A673 (cell line): ENCODE measurements at regions not wholly inside any gene's neighbourhood (a gene's known extent, or its start where the extent isn't known, plus 50 kb on each side); places are given as distances from the start of the nearest gene placed in this dataset.

Source experiments
- BruUV-seq: library from RNA; stranded (reverse); fragments of 400-500 nt; replicated peaks from 2 replicates; lab custom pipeline; 2021; lab: Mats Ljungman, UMichigan
- CTCF ChIA-PET: fragments of 300-600 bp; sonication (Branson Sonifier 250); formaldehyde crosslinking; loops from one replicate; lab custom pipeline; 2022; ENCODE audit warnings: antibody characterized with exemption; lab: Charles Lee
- POLR2A ChIA-PET: fragments of 300-600 bp; sonication (Branson Sonifier 250); formaldehyde crosslinking; loops from one replicate; lab custom pipeline; 2022; ENCODE audit warnings: antibody characterized with exemption; ENCODE audit not compliant: low non-redundant PET; lab: Charles Lee
- DNase-seq: peaks from one replicate; pipeline ENCODE4 v3.0.0-alpha.2; 2015; ENCODE audit warnings: low spot score
- H3K27ac ChIP-seq: fragments of 200-600 bp; sonication (generic); 2 replicates; pipeline ENCODE4 v1.5.1; 2016; ENCODE audit warnings: mixed run types, low read depth, mild to moderate bottlenecking, mixed read lengths, antibody characterized with exemption, low read length; ENCODE audit not compliant: poor library complexity, severe bottlenecking
- H3K27me3 ChIP-seq: fragments of 200-600 bp; sonication (generic); replicated peaks from 2 replicates; pipeline ENCODE4 v1.6.1; 2017; ENCODE audit warnings: mixed run types, low read depth, mild to moderate bottlenecking, mixed read lengths, antibody characterized with exemption, low read length; ENCODE audit not compliant: insufficient read depth, poor library complexity
- H3K36me3 ChIP-seq: fragments of 200-600 bp; sonication (generic); 2 replicates; pipeline ENCODE4 v1.6.1; 2016; ENCODE audit warnings: mixed run types, mild to moderate bottlenecking, mixed read lengths, antibody characterized with exemption, low read length; ENCODE audit not compliant: insufficient read depth, poor library complexity, severe bottlenecking
- H3K4me1 ChIP-seq: fragments of 200-600 bp; sonication (generic); 2 replicates; pipeline ENCODE4 v1.6.1; 2017; ENCODE audit warnings: mixed run types, mild to moderate bottlenecking, mixed read lengths, antibody characterized with exemption, low read length; ENCODE audit not compliant: insufficient read depth, poor library complexity, severe bottlenecking
- H3K4me3 ChIP-seq: fragments of 200-600 bp; sonication (generic); 2 replicates; pipeline ENCODE4 v1.5.1; 2016; ENCODE audit warnings: low read depth, mixed run types, mild to moderate bottlenecking, mixed read lengths, low read length; ENCODE audit not compliant: poor library complexity, severe bottlenecking
- H3K9me3 ChIP-seq: fragments of 200-600 bp; sonication (generic); 2 replicates; pipeline ENCODE4 v1.6.1; 2016; ENCODE audit warnings: mixed run types, low read depth, mild to moderate bottlenecking, mixed read lengths, antibody characterized with exemption, low read length; ENCODE audit not compliant: poor library complexity, severe bottlenecking
- EZH2 ChIP-seq: fragments of 200-600 bp; sonication (generic); IDR thresholded peaks from 2 replicates; pipeline ENCODE4 v1.6.1; 2017; ENCODE audit warnings: borderline replicate concordance, low read depth, mild to moderate bottlenecking, mixed read lengths, antibody characterized with exemption, low read length; ENCODE audit not compliant: poor library complexity, severe bottlenecking
- intact Hi-C: fragments of 100-400 bp; cut with micrococcal nuclease; formaldehyde crosslinking; loops from one replicate; pipeline ENCODE4 v1.10.0; 2022; ENCODE audit not compliant: unreplicated experiment
- TF ChIP-seq, protein P1 (sequence below): fragments of 300-800, 200-600 bp; sonication (generic); conservative IDR thresholded peaks from 2 replicates; pipeline ENCODE4 v1.5.1; 2017; ENCODE audit warnings: low read depth, mild to moderate bottlenecking, antibody characterized with exemption, low read length, moderate library complexity, mixed read lengths

DNA sequence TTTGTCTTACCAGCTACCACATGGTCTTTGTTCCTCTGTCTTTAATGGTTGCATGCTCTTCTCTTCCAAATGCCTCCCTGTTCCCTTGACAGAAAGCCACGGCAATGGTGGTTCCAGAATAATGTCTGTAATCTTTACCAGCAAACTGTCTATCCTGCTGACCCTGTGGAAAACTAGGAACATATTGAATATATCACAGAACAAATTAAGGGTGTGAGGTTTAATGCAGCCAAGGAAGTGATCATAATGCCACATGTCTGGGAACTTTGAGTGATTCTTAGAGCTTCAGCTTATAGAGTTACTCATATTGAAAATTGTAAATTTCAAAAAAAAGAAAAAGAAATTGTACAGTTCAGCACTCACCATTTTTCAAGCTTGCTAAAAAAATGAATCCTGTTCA, 282.9 kb upstream of the RARB start:
- Histone ChIP-seq H3K9me3 (no peaks in the 10 kb centered on the region), H3K4me3 (no peak overlapping the region), H3K36me3 (no peaks in the 10 kb centered on the region), H3K27me3 (peaks cover under 1% of the 10 kb centered on the region), H3K4me1 (no peaks in the 10 kb centered on the region), H3K27ac (no peak overlapping the region)
- ChIA-PET CTCF (no interaction called here), POLR2A (no interaction called here)
- intact Hi-C loops, result no loop called here
- DNase-seq, result no peak
- no peak for TF ChIP-seq EZH2
- TF ChIP-seq, protein P1, sequence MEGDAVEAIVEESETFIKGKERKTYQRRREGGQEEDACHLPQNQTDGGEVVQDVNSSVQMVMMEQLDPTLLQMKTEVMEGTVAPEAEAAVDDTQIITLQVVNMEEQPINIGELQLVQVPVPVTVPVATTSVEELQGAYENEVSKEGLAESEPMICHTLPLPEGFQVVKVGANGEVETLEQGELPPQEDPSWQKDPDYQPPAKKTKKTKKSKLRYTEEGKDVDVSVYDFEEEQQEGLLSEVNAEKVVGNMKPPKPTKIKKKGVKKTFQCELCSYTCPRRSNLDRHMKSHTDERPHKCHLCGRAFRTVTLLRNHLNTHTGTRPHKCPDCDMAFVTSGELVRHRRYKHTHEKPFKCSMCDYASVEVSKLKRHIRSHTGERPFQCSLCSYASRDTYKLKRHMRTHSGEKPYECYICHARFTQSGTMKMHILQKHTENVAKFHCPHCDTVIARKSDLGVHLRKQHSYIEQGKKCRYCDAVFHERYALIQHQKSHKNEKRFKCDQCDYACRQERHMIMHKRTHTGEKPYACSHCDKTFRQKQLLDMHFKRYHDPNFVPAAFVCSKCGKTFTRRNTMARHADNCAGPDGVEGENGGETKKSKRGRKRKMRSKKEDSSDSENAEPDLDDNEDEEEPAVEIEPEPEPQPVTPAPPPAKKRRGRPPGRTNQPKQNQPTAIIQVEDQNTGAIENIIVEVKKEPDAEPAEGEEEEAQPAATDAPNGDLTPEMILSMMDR, result no peak
- no TSS peak for BruUV-seq

DNA sequence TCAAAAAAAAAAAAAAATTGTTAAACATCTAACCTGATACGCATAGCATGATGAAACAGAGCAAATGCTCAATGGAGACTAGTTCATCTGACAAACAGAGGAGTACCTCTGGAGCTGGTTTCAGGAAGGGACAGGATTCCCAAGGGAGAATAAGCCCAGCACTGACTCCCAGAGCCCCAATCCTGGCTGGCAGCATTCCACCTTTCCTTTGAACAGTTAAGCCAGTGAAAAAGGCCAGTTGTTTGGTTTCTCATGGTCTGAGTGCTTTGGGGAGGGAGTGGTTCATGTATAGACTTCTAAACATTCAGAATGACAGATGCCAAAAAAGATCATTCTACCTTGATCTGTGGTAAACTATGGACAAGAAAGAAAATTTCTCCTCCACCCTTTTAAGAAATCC, 277.9 kb upstream of the RARB start:
- Histone ChIP-seq H3K4me1 (no peaks in the 10 kb centered on the region), H3K27ac (no peak overlapping the region), H3K27me3 (peaks cover 12% of the 10 kb centered on the region), H3K9me3 (no peaks in the 10 kb centered on the region), H3K36me3 (no peaks in the 10 kb centered on the region), H3K4me3 (no peak overlapping the region)
- DNase-seq, result no peak
- TF ChIP-seq, protein P1, result no peak
- BruUV-seq, result no TSS peak
- intact Hi-C loops, result no loop called here
- CTCF ChIA-PET, result no interaction called here
- POLR2A ChIA-PET, result no interaction called here

DNA sequence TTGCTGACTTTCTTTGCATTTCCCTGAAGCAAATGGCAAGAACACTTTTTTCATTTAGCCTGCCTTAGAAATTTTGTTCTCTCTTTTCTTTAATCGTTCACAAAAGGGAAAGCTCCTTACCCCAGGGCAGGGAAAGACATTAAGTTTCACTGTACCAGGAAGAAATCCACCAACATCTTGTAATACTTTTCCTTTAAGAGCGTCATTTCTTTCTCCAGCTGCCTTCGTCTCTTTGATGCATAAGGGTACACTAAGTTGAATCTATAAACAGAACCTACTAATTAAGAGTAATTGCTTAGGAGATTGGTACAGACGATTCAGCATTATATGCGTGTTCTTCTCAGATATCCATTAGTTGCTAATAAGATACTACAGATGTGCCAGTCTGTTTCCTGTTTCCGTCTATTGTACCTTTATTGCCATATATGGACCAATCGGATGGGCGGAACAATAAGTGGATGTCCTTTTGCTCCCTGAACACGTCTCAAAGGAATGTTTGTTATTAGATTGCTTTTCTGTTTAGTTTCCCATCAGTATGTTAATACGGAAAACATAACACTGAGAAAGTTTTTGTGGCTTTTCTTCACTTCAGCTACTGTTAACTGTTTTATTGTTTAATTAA, 276.7 kb upstream of the RARB start:
- peak; percentile 23 for DNase-seq
- H3K36me3 ChIP-seq, result no peaks in the 10 kb centered on the region
- TF ChIP-seq EZH2, result no peak
- TF ChIP-seq, protein P1, result no peak
- H3K27me3 ChIP-seq, result peaks cover 12% of the 10 kb centered on the region
- H3K27ac ChIP-seq, result no peak overlapping the region
- H3K9me3 ChIP-seq, result no peaks in the 10 kb centered on the region
- no peaks in the 10 kb centered on the region for H3K4me1 ChIP-seq
- intact Hi-C loops, result no loop called here
- ChIA-PET POLR2A (no interaction called here), CTCF (no interaction called here)
- no peak overlapping the region for H3K4me3 ChIP-seq
- no TSS peak for BruUV-seq
